ENCODE measurements at regions not wholly inside any gene's neighbourhood (a gene's known extent, or its start where the extent isn't known, plus 50 kb on each side); places are given as distances from the start of the nearest gene placed in this dataset.

DNA sequence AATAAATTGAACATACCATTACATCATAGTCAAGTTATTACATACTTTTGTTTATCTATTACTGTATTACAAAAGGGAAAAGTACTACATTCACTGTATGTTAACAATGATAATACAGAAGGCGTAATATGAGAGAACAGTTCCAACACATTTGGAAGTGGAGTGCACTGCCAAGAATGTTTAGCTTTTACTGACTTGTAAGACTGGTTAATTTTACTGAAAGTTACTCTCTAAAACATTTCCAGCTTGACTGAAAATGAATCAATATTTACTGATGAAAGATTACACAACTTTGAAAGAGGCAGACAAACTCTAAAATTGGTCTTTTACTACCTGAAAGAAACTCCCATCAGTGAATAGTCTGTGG lies 728.5 kb downstream of the FSCB start:
- DNase-seq (ENCODE audit: low read depth, low spot score) = no peak
- Mint-ChIP-seq H3K4me3 (no peak overlapping the region), H3K27ac (ENCODE audit: unreplicated experiment) (no peak overlapping the region), H3K36me3 (ENCODE audit: low read depth) (no peaks in the 10 kb centered on the region), H3K9me3 (peaks cover 20% of the 10 kb centered on the region), H3K4me1 (peaks cover 21% of the 10 kb centered on the region), H3K27me3 (ENCODE audit: low read depth) (no peaks in the 10 kb centered on the region)
- TF ChIP-seq, protein P1, sequence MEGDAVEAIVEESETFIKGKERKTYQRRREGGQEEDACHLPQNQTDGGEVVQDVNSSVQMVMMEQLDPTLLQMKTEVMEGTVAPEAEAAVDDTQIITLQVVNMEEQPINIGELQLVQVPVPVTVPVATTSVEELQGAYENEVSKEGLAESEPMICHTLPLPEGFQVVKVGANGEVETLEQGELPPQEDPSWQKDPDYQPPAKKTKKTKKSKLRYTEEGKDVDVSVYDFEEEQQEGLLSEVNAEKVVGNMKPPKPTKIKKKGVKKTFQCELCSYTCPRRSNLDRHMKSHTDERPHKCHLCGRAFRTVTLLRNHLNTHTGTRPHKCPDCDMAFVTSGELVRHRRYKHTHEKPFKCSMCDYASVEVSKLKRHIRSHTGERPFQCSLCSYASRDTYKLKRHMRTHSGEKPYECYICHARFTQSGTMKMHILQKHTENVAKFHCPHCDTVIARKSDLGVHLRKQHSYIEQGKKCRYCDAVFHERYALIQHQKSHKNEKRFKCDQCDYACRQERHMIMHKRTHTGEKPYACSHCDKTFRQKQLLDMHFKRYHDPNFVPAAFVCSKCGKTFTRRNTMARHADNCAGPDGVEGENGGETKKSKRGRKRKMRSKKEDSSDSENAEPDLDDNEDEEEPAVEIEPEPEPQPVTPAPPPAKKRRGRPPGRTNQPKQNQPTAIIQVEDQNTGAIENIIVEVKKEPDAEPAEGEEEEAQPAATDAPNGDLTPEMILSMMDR (conservative IDR thresholded peaks at IDR 0.05) = no peak

DNA sequence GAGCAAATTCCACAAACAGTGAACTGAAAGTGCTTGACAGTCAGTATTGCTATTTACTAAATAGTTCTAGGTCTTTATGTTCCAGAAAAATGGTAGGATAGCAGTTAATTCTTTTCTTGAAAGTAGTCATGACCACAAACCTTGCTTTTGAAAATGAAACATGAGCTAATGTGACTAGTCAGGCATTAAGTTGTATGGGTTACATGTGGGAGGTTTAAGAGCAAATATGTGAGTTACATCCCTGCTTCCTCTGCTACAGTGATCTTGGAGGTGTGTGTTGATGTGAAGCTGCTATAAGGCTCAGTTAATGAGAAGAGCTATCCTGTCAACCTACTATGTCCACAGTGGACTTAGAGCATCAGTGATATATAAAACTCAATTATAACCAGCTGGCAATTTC lies 741.6 kb downstream of the FSCB start:
- Mint-ChIP-seq H3K27me3 (ENCODE audit: low read depth) (no peaks in the 10 kb centered on the region), H3K4me3 (no peak overlapping the region), H3K9me3 (no peaks in the 10 kb centered on the region), H3K36me3 (ENCODE audit: low read depth) (no peaks in the 10 kb centered on the region), H3K4me1 (no peaks in the 10 kb centered on the region), H3K27ac (ENCODE audit: unreplicated experiment) (no peak overlapping the region)
- no peak for DNase-seq (ENCODE audit: low read depth, low spot score)
- TF ChIP-seq, protein P1 (conservative IDR thresholded peaks at IDR 0.05) = no peak

DNA sequence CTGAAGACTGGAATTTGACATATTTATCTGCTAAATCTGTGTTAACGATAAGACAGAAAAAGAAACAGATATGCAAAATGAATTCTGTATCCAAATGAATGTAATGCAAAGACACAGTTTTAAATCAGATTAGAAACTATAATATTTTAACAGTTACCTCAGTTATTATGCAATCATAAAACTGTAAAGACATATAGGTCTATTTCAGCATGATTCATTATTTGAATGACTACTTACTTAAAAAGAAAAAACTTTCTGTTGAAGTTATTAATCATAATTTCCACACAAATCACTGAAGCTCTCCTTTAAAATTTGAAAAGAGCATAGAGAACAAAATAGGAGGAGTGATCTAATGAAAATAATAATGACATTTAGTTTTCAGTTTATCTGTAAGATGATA lies 742.6 kb downstream of the FSCB start:
- no peaks in the 10 kb centered on the region for H3K4me1 Mint-ChIP-seq

DNA sequence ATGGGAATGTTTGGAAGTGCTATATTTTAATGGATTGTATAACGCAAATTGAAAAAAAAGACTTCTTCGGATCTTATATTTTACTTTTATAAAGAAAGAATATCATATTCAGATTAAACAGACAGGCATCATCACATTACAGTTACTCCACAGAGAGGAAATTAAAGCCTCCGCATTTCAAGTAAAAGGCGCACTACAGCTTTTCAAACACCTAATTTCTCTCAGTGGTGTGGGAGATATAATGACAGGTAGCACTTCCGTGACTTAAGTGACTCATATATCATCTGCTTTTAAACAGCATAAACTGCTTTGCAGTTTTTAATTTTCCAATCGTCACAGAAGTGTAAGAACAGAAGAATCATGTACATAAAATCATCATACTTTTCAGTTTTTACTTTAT lies 751.4 kb downstream of the FSCB start:
- Mint-ChIP-seq H3K27me3 (ENCODE audit: low read depth) (no peaks in the 10 kb centered on the region), H3K27ac (ENCODE audit: unreplicated experiment) (no peak overlapping the region), H3K36me3 (ENCODE audit: low read depth) (no peaks in the 10 kb centered on the region), H3K4me1 (peaks cover 10% of the 10 kb centered on the region), H3K9me3 (peaks cover 2% of the 10 kb centered on the region), H3K4me3 (no peak overlapping the region)
- TF ChIP-seq, protein P1 (conservative IDR thresholded peaks at IDR 0.05) = no peak
- DNase-seq (ENCODE audit: low read depth, low spot score) = no peak

More for the DNA sequence above, 742.6 kb downstream of the FSCB start:
- Mint-ChIP-seq H3K9me3 (no peaks in the 10 kb centered on the region), H3K36me3 (ENCODE audit: low read depth) (no peaks in the 10 kb centered on the region), H3K27ac (ENCODE audit: unreplicated experiment) (no peak overlapping the region), H3K27me3 (ENCODE audit: low read depth) (no peaks in the 10 kb centered on the region), H3K4me3 (no peak overlapping the region)
- TF ChIP-seq, protein P1 (conservative IDR thresholded peaks at IDR 0.05) = no peak
- DNase-seq (ENCODE audit: low read depth, low spot score) = no peak

DNA sequence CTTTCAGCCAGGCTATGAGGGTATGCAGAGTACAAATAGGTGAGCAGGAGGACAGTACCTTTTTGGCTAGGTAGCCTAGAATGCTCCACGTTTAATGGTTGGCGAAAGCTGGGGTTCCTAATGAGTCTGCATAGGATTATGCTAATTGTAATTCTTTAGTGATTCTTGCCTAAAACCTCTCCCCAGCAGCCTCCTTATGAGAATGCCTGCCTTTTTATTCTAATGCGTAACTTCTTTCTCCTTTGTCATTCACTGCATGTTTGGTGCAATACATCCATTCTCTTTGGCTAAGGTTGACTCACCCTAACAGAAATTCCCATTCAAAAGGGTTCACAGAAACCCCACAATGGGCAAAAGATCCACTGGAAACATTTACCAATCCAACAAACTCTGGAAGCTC lies 752.2 kb downstream of the FSCB start:
- H3K27ac Mint-ChIP-seq (ENCODE audit: unreplicated experiment) = no peak overlapping the region
- H3K9me3 Mint-ChIP-seq = peaks cover 2% of the 10 kb centered on the region
- H3K27me3 Mint-ChIP-seq (ENCODE audit: low read depth) = no peaks in the 10 kb centered on the region
- peaks cover 10% of the 10 kb centered on the region for H3K4me1 Mint-ChIP-seq
- H3K4me3 Mint-ChIP-seq = no peak overlapping the region
- DNase-seq (ENCODE audit: low read depth, low spot score) = no peak
- H3K36me3 Mint-ChIP-seq (ENCODE audit: low read depth) = no peaks in the 10 kb centered on the region
- TF ChIP-seq, protein P1 (conservative IDR thresholded peaks at IDR 0.05) = no peak

DNA sequence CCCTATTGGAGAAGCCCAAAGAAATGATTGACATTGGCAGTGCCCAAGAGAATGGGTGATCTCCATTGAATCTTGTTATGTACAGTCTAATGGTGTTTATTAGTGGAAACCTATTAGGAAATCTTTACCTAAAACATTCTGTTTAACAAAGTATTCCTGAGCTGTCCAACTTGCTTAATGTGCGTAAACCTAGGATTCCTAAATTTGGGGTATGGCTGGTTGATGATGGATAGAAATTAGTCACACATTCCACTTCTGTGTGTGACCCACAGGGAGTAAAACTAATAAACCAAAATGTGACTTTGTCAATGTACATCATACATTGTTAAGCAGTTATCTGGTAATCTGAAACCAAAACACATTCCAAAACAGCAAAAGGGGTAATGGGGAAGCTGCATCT lies 761.3 kb downstream of the FSCB start:
- no peak overlapping the region for H3K27ac Mint-ChIP-seq (ENCODE audit: unreplicated experiment)

More for the DNA sequence above, 761.3 kb downstream of the FSCB start:
- no peaks in the 10 kb centered on the region for H3K36me3 Mint-ChIP-seq (ENCODE audit: low read depth)
- TF ChIP-seq, protein P1 (conservative IDR thresholded peaks at IDR 0.05) = no peak
- no peak overlapping the region for H3K4me3 Mint-ChIP-seq
- H3K9me3 Mint-ChIP-seq = peaks cover 3% of the 10 kb centered on the region
- no peak for DNase-seq (ENCODE audit: low read depth, low spot score)
- no peaks in the 10 kb centered on the region for H3K27me3 Mint-ChIP-seq (ENCODE audit: low read depth)
- H3K4me1 Mint-ChIP-seq = no peaks in the 10 kb centered on the region

Measured in neural crest cell (in vitro differentiated cells).